Aorta (tissue), 5 donors: ENCODE measurements at regions not wholly inside any gene's neighbourhood (a gene's known extent, or its start where the extent isn't known, plus 50 kb on each side); places are given as distances from the start of the nearest gene placed in this dataset.
"Not testable (repeated sequence)": the region's sequence is repeated elsewhere in the genome, so short reads cannot be mapped to it uniquely, and the experiment has no call there.

Experiments used
- ATAC-seq: fragments of 200-7000 bp; cut with Tn5 transposase; one replicate; pipeline ENCODE4 v1.9.1; 2022; ENCODE audit warnings: moderate library complexity; ENCODE audit not compliant: low FRiP score
- DNase-seq, 2 donors: peaks; one replicate each; pipeline ENCODE4 v3.0.0-alpha.2; 2020
- H3K27ac ChIP-seq, 2 donors: one replicate each; pipeline ENCODE4 v1.5.1; 2013; ENCODE audit warnings: low read length in 2 of 2, mild to moderate bottlenecking in 2 of 2, moderate library complexity in 2 of 2, control low read depth in 1 of 2, inconsistent platforms in 1 of 2, low read depth in 1 of 2
- H3K27me3 ChIP-seq, 2 donors: one replicate each; pipeline ENCODE4 v1.6.1; 2013; ENCODE audit warnings: control low read depth in 1 of 2, low read length in 1 of 2, mild to moderate bottlenecking in 1 of 2, moderate library complexity in 1 of 2; ENCODE audit not compliant: insufficient read depth in 2 of 2, control insufficient read depth in 1 of 2
- H3K36me3 ChIP-seq, 2 donors: one replicate each; pipeline ENCODE4 v1.6.1; 2013; ENCODE audit warnings: control low read depth in 1 of 2, low read length in 1 of 2, mild to moderate bottlenecking in 1 of 2; ENCODE audit not compliant: insufficient read depth in 2 of 2, control insufficient read depth in 1 of 2
- H3K4me1 ChIP-seq, 2 donors: one replicate each; pipeline ENCODE4 v1.6.1; 2013; ENCODE audit warnings: low read length in 2 of 2, control low read depth in 1 of 2, mild to moderate bottlenecking in 1 of 2, moderate library complexity in 1 of 2; ENCODE audit not compliant: insufficient read depth in 2 of 2, control insufficient read depth in 1 of 2
- H3K4me3 ChIP-seq, 2 donors: one replicate each; pipeline ENCODE4 v1.5.1; 2013; ENCODE audit warnings: low read length in 2 of 2, control low read depth in 1 of 2, mild to moderate bottlenecking in 1 of 2
- H3K9me3 ChIP-seq: one replicate; pipeline ENCODE4 v1.6.1; 2013; ENCODE audit warnings: mild to moderate bottlenecking, low read length; ENCODE audit not compliant: control insufficient read depth
- WGBS, 2 donors: extraction: QIAGEN DNeasy Blood & Tissue Kit; methylation state at CpG; one replicate each; pipeline ENCODE4 v1.1.7; 2013; 5-methylcytosine and 5-hydroxymethylcytosine counted together
- intact Hi-C, 2 donors: fragments of 100-400 bp; cut with DNase I; formaldehyde crosslinking; loops; one replicate each; pipeline versions ENCODE4 v1.14.2 to v1.15.0; 2022
- donor health status: healthy with polysubstance abuse.
- donor health status: Bipolar disorder and iron deficiency.
- donor health status: DM: no; HTN: no; CAD: no.
- donor health status: DM: no; HTN: no; CAD: no.
- donor health status: DM: yes; HTN: yes; CAD: no.

DNA sequence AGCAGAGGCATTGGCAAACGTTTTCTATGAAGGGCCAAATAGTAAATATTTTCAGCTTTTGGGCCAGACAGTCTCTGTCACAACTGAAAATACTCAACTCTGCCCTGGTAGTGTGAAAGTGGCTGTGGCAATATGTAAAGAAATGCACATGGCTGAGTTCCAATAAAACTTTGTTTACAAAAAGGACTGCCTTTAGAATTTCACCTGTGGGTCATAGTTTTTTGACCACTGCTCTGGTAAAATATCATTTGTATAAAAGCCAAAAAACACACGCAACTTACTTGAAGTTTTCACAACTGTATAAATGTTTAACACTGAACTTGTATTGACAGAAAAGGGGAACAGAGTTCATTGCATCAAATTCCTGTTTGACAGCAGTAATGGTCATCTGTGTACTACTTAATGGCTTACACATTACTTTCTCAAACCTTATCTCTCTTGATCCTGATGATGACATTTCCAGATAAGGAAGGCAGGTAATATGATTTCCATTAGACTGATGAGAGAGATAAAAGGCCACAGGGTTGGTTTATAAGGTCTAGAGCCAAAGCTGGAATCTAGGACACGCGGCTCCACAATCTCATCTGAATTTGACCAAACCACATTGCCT lies 250.1 kb downstream of the TOX3 start:
- H3K4me1 ChIP-seq, H3K27ac ChIP-seq, intact Hi-C loops, ATAC-seq, H3K36me3 ChIP-seq, H3K27me3 ChIP-seq, H3K9me3 ChIP-seq, DNase-seq, H3K4me3 ChIP-seq: not testable (repeated sequence)
- WGBS, 2 donors: 66 to 68% methylated on average over 4 of the region's 4 CpGs

DNA sequence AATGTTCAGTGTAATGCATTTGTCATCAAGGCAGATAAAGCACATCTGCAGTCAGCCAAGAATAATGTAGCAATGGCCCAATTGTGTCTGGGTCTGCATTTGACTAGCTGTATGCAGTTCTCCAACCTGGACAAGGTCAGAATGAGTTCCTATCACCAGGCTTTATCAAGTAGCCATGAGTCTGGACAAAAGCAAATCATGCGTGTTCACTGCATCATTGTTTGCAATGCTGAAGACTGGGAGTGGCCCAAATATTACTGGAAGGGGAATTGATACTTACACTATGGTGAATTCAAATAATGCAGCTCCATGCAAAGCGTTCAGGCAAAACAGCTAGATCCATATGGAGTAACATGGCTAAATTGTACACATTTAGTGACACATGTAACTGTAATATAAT lies 250.9 kb downstream of the TOX3 start:
- no peaks in the 10 kb centered on the region for H3K4me1 ChIP-seq
- H3K9me3 ChIP-seq: peaks cover 1% of the 10 kb centered on the region
- no peaks in the 10 kb centered on the region for H3K27me3 ChIP-seq
- H3K36me3 ChIP-seq: no peaks in the 10 kb centered on the region
- no peak overlapping the region for H3K27ac ChIP-seq
- DNase-seq: no peak
- no peak overlapping the region for H3K4me3 ChIP-seq
- no peak for ATAC-seq
- intact Hi-C loops: no loop called here
- WGBS, 2 donors: 76 to 83% methylated on average over 2 of the region's 2 CpGs

DNA sequence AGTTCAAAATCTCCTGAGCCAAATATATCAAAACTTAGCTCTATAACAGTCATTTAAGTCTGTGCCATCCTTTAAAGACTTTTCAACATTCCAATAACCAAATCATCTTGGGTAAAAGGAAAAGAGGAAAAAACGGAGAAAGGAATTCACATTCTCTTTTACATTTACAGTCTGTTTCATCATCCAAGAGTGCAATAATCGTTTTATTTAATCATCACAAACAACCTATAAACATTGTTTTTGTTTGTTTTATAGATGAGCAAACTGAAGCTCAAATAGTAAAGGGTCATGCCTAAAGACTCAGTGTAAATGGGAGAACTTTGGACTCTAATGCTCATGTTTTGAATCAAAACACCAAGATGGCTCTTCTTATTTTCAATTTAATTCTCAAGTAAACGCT lies 252.3 kb downstream of the TOX3 start:
- Histone ChIP-seq H3K9me3 (peaks cover 1% of the 10 kb centered on the region), H3K27ac (no peak overlapping the region), H3K4me1 (no peaks in the 10 kb centered on the region), H3K4me3 (no peak overlapping the region), H3K36me3 (no peaks in the 10 kb centered on the region), H3K27me3 (no peaks in the 10 kb centered on the region)
- intact Hi-C loops: no loop called here
- DNase-seq (no peak), ATAC-seq (no peak)
- WGBS, 2 donors: 63 to 64% methylated on average over 3 of the region's 3 CpGs

DNA sequence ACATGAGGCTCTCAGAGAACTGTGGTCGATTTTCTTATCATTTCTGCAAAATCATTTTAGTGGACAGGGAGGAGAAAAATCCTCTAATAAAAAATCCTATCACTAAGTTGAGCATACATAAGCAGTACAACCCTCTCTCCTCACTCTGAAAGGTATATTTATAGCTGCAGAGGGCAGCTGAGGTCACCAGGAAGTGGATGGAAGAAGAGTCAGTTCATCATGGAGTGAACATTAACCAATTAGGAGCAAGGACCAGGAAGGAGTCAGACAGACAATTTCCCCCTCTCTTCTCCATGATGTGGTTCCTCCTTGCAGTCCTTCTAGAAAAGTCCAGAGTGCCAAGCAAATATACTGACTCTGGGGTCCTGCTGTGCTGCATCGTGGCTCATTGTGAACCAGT lies 253.7 kb downstream of the TOX3 start:
- ATAC-seq (no peak), DNase-seq (no peak)
- 38 to 47% methylated on average over 2 of the region's 2 CpGs for WGBS, 2 donors
- H3K4me3 ChIP-seq: no peak overlapping the region
- H3K27me3 ChIP-seq: no peaks in the 10 kb centered on the region
- intact Hi-C loops: no loop called here
- no peaks in the 10 kb centered on the region for H3K4me1 ChIP-seq
- H3K9me3 ChIP-seq: no peaks in the 10 kb centered on the region
- no peaks in the 10 kb centered on the region for H3K36me3 ChIP-seq
- no peak overlapping the region for H3K27ac ChIP-seq

DNA sequence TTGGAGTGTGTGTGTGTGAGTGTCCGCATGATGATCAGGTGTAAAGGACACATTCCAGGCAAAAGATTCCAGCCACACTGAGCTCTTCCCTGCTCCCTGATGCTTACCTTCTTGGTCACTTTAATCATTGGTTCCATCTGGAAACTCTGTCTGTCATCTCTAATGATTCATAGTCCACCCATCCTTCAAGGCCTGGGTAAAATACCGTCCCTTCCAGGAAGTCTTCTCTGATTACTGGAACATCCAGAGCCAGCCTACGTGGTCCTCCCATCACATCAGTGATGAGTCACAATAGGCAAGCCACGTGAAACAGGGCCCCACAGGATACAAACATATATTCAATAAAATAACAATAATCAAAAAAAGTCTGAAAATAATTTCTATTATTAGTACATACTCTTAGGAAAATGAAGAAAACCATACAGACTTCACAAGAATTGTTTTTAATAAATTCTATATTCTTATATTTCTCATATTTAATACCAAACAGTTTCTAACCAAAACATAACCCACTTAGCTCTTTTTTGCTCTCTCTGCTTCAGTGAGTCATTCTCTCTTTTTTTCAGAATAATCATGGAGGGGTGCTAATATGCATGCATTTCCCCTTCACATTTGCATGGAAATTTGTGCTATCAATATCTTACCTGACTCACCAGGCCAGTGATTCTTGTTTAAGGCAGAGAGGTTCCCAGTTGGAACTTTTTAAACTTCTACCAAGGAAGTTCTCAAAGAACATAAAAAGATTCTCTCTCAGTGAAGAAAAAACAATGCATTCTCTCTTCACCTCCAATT lies 263.2 kb downstream of the TOX3 start:
- ATAC-seq (no peak), DNase-seq (no peak)
- H3K4me1 ChIP-seq: no peaks in the 10 kb centered on the region
- 73 to 80% methylated on average over 4 of the region's 4 CpGs for WGBS, 2 donors
- no peak overlapping the region for H3K4me3 ChIP-seq
- H3K36me3 ChIP-seq: no peaks in the 10 kb centered on the region
- peaks cover 1% of the 10 kb centered on the region for H3K9me3 ChIP-seq
- H3K27ac ChIP-seq: no peak overlapping the region
- H3K27me3 ChIP-seq: peaks cover 0 to 6% of the 10 kb centered on the region in 2 donors
- intact Hi-C loops: no loop called here

DNA sequence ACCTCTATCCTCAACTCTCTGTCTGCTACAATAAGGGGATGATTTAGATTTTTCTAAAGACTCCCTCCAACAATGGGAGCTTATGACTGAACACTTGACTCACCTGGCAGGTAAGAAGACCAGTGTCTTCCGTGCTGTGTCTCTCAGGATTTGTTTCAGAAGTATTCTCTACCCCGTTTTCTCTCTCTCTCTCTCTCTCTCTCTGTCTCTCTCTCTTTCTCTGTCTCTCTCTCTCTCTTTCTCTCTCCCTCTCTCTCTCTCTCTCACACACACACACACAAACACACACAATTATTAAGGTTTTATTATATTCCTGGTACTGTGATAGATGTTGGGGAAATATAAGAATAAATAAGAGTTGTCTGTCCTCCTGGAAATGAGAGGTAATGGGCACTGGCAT lies 263.9 kb downstream of the TOX3 start:
- no peak for DNase-seq
- Histone ChIP-seq H3K4me3 (no peak overlapping the region), H3K27me3 (peaks cover 0 to 6% of the 10 kb centered on the region in 2 donors), H3K4me1 (no peaks in the 10 kb centered on the region), H3K27ac (no peak overlapping the region), H3K9me3 (peaks cover 1% of the 10 kb centered on the region), H3K36me3 (no peaks in the 10 kb centered on the region)
- ATAC-seq: no peak
- intact Hi-C loops: no loop called here
- WGBS, 2 donors: 70 to 71% methylated on average over 2 of the region's 2 CpGs

DNA sequence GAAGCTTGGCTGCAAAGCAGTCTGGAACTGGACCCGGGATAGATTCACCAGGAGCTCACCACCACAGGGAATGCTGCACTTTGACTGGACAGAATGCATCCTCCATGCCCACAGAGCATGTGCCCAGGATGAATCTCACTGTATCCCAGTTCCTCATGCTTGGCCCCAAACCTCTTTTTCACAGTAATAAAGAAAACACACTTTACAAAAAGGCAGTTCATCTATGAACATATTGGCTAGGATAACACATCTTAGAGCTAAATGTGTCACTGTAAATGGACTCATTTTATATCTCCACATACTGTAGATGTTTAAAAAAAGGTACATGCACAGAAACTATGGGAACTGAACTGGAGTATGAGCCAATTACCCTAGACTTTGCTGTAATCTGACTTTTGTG lies 266.9 kb downstream of the TOX3 start:
- H3K4me3 ChIP-seq: no peak overlapping the region
- H3K27me3 ChIP-seq: peaks cover 0 to 6% of the 10 kb centered on the region in 2 donors
- intact Hi-C loops: no loop called here
- no peaks in the 10 kb centered on the region for H3K36me3 ChIP-seq
- peaks cover 1% of the 10 kb centered on the region for H3K9me3 ChIP-seq
- 74 to 95% methylated on average over 1 of the region's 1 CpG for WGBS, 2 donors
- no peak overlapping the region for H3K27ac ChIP-seq
- ATAC-seq (no peak), DNase-seq (no peak)
- no peaks in the 10 kb centered on the region for H3K4me1 ChIP-seq

DNA sequence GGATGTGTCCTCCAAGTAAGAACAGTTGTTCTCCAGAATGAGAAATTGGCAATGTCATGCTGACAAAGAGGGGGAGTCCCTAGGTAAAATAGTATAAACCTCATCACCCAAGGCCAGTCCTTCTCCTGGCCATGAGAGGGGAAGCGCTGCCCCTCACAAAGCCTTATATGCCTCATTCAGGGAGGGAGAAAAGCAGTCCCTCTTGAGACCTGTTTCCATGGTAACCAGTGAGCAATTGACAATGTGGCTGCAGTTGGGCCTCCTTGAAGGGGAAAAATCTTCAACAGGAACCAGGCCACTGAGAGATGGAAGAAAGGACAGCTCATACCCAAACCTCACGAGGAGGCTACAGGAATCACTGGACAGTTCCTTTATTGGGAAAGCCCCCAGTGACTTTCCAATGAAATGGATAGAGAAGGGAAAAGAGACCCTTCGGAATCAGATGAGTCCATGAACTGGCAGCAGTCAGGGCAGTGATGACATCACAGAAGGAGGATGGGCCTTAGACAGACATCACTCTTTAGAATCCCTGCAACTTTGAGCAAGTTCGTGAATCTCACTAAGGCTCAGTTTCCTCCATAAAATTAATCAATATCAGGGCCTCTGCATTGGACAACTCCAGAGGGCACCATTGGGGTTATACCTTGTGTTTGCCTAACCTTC lies 275.7 kb downstream of the TOX3 start:
- Histone ChIP-seq H3K27ac (no peak overlapping the region), H3K9me3 (no peaks in the 10 kb centered on the region), H3K4me3 (no peak overlapping the region), H3K4me1 (no peaks in the 10 kb centered on the region), H3K36me3 (no peaks in the 10 kb centered on the region), H3K27me3 (no peaks in the 10 kb centered on the region)
- no peak for ATAC-seq
- intact Hi-C loops: no loop called here
- WGBS, 2 donors: 64 to 73% methylated on average over 4 of the region's 4 CpGs
- no peak for DNase-seq

DNA sequence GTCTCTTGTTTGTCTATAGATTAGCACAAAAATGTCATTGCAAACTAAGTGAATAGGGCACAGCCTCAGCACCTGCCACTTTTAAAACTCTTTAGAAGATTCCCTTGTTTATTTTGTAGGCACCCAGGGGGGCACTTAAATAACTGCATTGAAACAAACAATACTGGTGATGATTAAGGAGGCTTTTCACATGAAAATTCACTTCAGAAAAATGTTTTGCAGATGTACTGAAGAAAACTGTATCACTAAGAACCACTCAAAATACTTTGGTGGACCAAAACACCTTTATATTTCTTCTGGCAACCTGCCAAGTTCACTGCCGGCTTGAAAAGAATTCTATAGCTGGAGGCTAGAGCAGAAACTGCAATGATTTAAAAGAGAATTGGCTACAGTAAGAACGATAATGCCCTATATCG lies 281.5 kb downstream of the TOX3 start:
- no peak for ATAC-seq
- Histone ChIP-seq H3K36me3 (no peaks in the 10 kb centered on the region), H3K27me3 (no peaks in the 10 kb centered on the region), H3K4me3 (no peak overlapping the region), H3K27ac (no peak overlapping the region), H3K9me3 (no peaks in the 10 kb centered on the region), H3K4me1 (no peaks in the 10 kb centered on the region)
- intact Hi-C loops: no loop called here
- WGBS, 2 donors: 6% methylated on average over 3 of the region's 3 CpGs
- no peak for DNase-seq
